PFSK-1 (cell line): ENCODE measurements at regions not wholly inside any gene's neighbourhood (a gene's known extent, or its start where the extent isn't known, plus 50 kb on each side); places are given as distances from the start of the nearest gene placed in this dataset.

Experiments
- POLR2AphosphoS5 ChIP-seq: IDR thresholded peaks from 2 replicates; pipeline ENCODE4 v1.6.1; 2012; ENCODE audit warnings: low read depth, mild to moderate bottlenecking, control low read depth, low read length, moderate library complexity
- TF ChIP-seq, protein P1 (sequence below), 2 experiments: IDR thresholded peaks; 2 replicates each; pipeline versions ENCODE4 v1.6.1 to v1.8.0; 2011 to 2012; ENCODE audit warnings: low read depth in 2 of 2, low read length in 2 of 2, control low read depth in 1 of 2, inconsistent platforms in 1 of 2, mild to moderate bottlenecking in 1 of 2, moderate library complexity in 1 of 2; ENCODE audit not compliant: insufficient read depth in 1 of 2

DNA sequence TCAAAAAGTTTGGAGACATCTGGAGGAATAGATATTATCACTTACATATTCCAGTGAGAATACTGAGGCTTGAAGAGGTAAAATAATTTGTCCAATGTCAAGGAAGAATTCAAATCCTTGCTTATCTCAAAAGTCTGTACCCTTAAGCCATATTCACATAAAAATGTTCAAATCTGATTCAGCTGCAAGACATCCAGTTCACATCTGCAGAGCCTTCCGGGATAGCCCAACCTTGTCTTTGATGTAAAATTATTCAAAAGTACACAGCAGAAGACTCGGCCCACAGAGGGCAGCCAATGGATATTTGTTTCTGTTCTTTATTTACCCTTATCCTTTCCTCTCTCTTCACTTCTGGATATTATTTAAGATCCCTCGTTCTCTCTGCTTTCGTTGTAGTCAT lies 1183.8 kb upstream of the WWC1 start:
- TF ChIP-seq POLR2AphosphoS5 = no peak
- TF ChIP-seq, protein P1, sequence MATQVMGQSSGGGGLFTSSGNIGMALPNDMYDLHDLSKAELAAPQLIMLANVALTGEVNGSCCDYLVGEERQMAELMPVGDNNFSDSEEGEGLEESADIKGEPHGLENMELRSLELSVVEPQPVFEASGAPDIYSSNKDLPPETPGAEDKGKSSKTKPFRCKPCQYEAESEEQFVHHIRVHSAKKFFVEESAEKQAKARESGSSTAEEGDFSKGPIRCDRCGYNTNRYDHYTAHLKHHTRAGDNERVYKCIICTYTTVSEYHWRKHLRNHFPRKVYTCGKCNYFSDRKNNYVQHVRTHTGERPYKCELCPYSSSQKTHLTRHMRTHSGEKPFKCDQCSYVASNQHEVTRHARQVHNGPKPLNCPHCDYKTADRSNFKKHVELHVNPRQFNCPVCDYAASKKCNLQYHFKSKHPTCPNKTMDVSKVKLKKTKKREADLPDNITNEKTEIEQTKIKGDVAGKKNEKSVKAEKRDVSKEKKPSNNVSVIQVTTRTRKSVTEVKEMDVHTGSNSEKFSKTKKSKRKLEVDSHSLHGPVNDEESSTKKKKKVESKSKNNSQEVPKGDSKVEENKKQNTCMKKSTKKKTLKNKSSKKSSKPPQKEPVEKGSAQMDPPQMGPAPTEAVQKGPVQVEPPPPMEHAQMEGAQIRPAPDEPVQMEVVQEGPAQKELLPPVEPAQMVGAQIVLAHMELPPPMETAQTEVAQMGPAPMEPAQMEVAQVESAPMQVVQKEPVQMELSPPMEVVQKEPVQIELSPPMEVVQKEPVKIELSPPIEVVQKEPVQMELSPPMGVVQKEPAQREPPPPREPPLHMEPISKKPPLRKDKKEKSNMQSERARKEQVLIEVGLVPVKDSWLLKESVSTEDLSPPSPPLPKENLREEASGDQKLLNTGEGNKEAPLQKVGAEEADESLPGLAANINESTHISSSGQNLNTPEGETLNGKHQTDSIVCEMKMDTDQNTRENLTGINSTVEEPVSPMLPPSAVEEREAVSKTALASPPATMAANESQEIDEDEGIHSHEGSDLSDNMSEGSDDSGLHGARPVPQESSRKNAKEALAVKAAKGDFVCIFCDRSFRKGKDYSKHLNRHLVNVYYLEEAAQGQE (IDR thresholded peaks at IDR 0.05; ENCODE audit: insufficient read depth in 1 of 2, low read depth in 2 of 2, low read length in 2 of 2) = no peak
